Right kidney (tissue), 1 donor: ENCODE measurements at regions not wholly inside any gene's neighbourhood (a gene's known extent, or its start where the extent isn't known, plus 50 kb on each side); places are given as distances from the start of the nearest gene placed in this dataset.
"Not testable (repeated sequence)": the region's sequence is repeated elsewhere in the genome, so short reads cannot be mapped to it uniquely, and the experiment has no call there.

Experiments used
- DNase-seq: peaks from one replicate; pipeline ENCODE4 v3.0.0-alpha.2; 2016

DNA sequence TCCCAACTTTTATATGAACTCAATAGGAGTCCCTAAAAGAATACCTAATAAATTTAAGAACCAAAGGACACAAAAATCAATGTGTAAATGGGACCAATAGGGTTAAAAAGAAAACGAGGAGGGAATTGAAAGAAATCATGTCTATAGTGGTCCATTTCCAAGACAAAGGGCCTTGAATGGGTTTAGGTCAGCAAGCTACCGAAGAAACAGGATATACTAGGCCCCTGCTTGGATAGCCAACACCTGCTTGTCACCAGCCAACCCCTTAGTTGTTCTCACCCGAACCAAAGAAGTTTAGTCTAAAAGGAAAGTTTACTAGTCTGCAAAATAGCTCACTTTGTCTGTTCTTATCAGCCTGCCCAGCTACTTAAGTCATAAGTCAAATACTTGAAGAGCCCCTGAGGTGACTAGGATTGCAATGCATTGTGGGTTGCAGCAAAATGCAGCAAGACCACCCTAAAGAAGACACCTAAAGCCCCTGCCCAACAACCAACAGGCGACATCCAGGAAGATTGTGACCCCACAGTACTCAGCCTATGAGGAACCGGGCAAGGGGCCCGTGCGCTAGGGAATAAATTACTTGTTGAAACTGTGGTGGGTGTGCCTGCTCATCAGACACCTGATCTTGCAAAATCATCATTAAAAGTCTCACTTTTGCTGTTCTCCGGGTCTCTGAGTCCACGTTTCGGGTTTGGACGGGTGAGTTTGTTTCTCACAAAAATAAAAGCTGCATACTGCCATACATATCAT, 183.9 kb upstream of the PPP1R26 start:
- DNase-seq, result no peak

DNA sequence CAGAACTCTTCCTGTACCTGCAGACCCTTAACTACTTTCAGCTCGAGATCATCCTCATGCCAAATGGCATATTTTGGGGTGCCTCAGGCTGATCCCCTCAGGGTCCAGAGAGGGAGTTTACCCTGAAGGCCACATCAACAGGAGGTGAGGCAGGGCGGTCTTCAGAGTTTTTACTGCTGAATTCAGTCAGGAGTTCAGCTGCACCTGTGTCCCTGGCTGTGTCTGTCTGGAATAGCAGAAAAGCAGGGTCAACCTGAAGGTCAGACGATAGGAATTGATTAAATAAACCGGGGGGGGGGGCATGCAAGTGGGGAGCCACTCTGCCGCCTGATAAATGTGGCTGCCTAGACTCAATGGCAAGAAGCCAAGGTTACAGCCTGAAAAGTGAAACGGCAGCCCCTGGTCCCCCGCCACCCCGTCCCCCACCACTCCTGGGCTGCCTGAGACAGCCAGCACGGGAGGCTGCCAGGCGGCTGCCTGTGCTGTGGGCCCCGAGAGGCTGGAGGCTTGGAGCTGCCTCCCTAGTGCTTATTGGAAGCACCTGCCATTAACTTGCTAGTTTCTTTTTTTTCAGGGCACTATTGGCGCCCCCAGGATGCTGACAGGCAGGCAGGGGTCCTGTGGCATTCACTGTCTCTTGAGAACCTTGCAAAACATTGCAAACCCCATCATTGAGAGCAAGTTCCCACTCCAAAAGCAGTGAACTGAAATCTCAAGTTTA, 182.7 kb upstream of the PPP1R26 start:
- no peak for DNase-seq

DNA sequence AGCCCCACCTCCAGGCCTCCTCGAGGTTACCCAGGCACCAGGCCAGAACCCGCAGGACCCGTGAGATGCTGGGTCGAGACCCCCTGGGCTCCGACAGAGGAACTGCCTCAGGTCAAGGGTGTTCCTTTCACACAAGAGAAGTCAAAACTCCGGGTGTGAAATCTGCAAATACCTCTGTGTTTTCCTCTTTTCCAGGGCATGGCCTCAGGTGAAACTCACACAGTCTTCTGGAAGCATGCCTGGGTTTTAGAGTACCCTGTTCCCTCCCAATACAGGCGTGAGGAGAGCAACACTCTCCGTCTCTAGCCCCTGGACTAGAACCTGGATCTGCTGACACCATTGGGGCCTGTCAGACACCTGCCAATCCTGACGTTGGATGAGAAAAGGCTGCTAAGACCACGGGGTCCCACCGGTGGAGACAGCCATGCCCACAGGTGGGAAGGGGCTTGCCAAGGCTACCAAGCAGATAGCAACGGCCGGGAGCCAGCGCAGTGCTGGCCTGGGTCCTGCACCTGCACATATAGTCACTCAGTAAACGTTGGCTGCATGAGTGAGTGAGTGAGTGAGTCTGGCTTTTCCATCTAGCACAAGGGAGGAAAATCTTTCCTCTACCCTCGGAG, 182.0 kb upstream of the PPP1R26 start:
- DNase-seq, result no peak

DNA sequence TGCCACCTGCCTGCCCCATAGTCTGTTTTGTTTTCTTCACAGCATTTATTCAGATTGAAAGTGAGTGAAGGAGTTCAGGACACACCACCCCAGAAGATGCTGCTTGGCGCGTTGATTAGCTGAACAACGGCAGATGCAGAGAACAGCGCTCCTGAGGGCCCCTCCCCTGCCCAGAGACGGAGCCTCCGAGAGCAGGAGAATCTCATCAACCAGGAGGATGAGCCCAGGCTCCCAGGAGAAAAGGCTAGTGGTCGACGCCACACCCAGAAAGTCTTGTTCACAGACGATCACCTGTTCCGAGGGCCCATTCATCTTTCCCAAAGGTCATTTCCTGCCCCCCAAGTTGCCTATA, 180.4 kb upstream of the PPP1R26 start:
- no peak for DNase-seq

DNA sequence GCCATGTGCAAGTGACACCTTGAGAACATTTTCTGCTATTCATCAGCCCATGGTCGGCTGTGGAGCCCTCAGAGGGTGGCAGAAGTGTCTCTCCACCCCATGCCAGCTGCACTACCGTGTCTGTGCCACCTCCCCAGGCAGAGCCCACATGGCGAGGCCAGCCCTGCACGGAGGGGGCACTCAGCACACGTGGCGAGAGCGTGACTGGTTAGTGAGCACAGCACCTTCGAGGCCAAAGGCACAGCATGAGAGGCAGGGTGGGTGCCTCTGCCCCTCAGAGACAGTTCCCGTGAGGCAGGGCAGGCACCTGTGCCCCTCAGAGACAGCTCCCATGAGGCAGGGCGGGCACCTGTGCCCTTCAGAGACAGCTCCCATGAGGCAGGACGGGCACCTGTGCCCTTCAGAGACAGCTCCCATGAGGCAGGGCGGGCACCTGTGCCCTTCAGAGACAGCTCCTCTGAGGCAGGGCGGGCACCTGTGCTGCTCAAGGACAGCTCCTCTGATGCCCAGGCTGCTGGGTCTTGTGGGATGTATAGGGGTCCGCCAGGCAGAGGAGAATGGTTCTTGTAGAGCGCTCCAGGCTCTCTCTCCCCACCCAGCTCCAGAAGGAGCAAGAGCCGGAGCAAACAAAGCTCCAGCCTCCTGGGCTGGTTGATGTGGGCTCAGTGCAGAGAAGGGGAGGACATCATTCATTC, 179.8 kb upstream of the PPP1R26 start:
- no peak for DNase-seq

DNA sequence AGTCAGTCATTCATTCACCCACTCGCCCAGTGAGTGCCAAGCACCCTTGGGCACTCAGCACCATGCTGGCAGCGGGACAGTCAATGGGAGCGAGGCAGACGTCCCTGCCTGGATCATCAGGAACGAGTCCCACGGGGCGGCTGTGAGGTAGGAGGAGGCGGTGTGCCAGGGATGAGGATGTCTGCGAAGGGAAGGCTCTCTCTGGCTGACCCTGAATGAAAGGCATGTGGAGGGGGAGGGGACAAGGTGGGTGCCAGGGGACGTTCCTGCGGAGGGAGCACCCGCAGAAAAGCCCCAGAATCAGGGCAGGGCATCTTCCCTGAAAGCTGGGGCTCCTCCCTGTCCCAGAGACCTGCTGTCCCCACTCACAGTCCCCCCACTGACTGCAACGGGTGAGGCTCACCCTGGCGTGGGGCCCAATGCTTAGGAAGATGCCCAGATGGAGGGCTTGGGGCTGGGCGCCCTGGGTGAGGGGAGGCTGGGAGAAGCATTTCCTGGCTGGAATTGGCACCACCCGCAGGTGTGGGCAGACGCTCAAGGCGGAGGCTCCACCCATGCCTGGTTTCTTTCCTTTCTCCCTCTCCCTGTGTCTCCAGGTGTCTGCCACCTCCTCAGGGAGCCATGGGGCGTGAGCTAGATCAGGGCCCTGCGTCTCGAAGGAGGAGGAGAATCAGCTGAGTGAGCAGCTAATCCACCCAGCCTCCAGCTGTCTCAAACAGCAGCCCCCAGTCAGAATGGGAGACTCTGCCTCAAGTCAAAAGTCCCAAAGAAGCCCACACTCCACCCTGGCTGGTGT, 179.0 kb upstream of the PPP1R26 start:
- DNase-seq, result no peak

DNA sequence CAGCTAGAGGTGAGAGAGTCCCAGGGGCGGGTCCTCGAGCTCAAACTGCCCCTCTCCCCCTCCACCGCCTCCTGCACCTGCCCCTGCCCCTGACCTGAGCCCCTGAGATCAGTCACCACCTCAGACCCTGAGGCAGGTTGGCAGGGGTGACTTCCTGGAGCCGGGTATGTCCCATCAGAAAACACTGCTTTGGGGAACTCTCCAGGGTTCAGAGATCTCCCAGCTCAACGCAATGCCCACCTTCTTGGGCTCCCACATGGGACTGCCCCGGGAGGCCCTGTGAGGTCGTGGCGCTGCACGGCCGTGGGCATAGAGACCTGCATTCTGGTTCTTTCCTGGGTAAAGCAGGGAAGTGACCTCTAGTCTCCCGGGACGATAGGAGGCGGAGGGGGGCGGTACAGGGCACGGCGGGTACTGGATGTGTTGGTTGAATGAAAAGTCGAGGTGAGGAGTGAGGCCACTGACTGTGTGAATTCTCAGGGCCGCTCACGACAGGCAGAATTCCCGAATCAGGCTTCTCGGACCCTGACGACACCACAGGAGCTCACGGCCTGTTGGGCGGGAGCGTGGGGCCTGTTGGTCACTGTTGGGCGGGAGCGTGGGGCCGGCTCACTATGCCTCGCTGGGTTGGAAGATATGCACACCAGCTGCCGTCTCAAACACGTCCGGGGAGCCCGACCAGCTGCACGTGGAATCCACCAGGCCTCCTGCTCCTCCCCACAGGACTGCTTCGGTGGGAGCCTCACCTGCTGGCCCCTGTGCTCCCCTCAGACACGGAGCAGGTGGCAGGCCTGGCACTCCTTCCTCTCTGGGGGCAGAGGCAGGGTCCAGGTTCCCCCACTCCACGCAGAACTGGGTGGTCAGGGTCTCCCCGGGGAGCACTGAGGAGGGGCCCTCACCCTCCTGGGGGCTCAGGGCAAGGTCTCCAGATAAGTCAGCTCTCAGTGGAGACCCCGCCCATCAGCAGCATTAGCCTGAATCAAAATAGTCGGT, 178.0 kb upstream of the PPP1R26 start:
- no peak for DNase-seq

DNA sequence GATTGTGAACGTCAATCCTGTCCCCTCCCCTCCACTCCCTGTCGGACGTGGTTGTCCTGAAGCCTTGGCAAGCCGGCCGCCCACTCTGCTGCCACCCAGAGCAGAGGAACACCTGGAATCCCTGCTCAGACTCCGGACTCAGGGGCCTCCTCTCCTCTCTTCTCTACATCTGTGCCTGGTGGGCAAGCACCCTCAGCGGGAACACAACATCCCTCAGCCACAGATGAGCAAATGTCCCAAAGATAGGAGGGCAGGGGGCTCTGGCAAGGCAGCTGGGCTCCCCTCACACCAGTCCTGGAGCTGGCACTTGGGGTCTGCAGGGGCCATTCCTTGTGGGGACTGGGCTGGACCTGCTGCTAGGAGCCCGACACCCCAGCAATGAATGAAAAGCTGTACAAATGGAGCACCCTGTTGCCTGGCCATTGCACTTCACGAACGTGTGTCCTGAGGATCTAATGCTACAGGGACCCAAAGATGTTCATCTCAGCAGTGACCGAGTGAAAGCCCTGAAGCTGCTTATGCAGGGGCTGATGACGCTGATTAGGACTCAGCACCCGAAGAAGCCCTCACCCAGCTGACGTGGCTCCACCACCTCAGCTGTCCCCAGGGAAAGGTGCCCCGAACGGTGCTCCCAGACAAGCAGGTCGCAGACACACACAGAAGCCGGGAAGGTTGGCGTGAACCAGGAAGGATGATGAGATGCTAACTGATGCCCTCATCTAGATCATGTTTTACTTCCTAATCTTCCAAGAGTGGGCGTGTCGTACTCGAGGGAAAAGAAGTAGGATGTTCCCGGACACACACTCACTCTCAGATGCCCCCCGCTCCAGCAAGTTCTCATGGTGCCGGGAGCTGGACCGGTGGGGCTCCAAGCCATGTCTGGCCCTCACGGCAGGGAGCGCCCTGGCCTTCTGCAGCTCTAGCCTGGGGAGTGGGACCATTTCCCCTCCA, 177.0 kb upstream of the PPP1R26 start:
- no peak for DNase-seq

DNA sequence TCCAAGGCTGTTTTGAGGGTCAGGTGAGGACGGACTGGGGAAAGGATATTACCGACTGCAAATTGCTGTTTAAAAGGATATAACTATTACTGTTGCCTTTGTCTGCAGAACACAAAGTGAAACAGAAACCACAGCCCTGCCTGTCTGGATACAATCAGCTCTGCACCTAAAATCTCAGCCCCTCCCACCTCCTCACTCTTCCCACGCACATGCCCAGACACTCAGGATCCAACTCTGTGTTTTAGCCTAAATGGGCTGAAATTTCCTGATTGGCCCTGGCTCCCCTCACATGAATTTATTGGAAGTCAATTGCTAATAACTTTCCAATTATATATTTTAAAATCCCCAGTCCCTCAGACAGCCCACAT, 176.3 kb upstream of the PPP1R26 start:
- no peak for DNase-seq

DNA sequence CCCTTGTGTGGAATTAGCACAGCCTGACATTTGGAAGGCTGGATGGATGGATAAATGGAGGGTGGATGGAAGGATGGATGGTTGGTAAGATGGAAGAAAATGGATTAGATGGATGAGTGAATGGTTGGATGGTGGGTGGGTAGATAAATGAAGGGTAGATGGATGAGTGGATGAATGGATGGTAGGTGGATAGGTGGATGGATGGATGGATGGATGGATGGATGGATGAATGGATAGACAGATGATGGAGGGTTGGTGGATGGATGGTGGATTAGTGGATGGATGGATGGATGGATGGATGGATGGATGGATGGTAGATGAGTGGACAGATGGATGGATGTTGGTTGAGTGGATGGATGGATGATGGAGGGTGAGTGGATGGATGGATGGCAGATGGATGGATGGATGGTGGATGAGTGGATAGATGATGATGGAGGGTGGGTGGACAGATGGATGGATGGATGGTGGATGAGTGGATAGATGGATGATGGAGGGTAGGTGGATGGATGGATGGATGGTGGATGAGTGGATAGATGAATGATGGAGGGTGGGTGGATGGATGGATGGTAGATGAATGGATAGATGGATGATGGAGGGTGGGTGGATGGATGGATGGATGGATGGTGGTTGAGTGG, 175.6 kb upstream of the PPP1R26 start:
- no peak for DNase-seq

DNA sequence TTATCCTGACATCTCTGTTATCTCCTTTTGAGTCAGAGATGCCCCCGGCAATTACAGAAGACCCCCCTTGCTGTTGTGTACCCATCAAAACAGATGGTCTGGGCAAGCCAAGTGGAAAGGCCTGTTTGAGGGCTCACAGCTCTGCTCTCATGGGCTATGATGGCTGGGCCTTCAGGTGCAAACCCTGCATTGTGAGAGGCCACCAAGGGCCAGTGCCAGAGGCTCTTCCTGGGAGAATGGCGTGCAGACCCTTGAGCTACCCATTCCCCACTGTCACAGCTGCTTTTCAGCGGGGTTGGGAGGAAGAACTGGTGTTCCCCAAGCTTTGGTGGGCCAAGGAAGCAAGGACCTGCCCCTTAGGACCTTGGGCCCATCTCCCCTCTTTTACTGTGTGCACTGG, 174.7 kb upstream of the PPP1R26 start:
- no peak for DNase-seq

DNA sequence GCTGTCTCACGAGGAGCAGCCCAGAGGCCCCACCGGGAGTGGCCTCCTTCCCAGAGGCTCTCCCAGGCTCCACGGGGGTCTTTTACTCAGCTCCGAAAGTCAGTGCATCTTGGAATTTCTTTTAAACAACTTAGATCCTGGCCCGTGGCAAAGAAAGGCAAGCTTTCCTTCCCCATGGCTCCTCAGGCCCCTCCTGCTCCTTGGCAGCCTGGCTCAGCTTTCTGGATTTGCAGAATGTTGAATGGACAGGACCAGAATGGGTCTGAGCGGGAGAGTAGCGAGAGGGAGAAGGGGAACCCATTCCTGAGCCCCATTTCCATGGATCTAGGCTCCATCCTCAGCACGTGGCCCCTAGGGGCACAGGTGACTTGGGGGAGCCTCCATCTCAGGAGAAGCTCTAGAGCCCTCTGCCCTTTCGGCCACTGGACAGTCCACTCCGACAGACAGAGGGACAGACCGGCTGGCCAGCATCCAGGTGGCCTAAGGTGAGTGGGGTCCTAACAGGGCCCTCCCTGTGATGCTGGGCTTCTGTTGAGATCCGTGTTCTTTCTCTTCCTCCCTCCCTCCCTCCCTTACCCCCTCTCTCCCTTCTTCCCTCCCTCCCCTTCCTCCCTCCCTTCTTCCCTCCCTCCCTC, 173.9 kb upstream of the PPP1R26 start:
- no peak for DNase-seq

DNA sequence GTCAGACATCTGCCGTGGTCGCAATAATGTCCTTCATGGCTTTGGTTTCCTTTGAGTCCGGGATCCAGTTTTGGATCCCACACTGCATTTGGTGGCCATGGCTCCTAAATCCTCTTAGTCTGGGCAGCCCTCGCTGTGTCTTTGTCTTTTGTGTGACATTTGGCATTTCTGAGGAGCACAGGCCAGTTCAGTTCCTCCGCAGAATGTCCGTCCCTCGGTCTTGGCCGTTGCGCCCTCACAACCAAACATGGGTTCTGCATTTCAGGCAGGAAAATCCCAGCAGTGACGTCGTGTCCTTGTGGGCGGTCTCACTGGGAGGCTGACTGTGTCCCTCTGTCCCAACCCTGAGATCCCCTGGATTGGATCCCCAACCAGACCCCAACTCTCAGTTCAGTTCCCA, 172.9 kb upstream of the PPP1R26 start:
- no peak for DNase-seq

DNA sequence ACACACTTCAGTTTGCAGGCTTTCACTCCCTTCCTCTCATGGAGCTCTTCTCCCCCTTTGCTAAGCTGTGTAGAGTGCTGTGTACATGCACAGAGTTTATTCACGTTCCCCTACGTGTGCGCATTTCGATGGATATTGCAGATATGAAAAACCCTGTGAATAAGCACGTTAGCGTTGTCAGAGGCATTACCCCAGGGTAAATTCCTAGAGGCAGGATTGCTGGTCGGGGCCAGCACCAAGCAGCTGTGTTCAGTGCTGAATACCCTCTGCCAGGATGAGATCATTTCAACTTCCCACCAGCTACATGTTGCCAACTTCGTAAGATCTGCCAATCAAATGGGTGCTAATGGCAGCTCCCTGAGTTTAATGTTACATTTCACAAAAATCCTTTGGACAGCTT, 172.3 kb upstream of the PPP1R26 start:
- no peak for DNase-seq

DNA sequence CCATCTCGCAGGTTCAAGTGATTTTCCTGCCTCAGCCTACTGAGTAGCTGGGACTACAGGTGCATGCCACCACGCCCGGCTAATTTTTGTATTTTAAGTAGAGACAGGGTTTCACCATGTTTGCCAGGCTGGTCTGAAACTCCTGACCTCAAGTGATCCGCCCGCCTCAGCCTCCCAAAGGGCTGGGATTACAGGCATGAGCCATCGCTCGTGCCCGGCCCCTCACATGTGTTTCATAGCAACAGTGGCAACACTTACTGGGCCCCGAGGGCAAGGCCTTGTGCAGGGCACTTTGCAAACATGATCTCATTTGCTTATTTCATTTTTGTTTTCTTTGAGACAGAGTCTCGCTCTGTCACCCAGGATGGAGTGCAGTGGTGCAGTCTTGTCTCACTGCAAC, 171.7 kb upstream of the PPP1R26 start:
- DNase-seq, result not testable (repeated sequence)

DNA sequence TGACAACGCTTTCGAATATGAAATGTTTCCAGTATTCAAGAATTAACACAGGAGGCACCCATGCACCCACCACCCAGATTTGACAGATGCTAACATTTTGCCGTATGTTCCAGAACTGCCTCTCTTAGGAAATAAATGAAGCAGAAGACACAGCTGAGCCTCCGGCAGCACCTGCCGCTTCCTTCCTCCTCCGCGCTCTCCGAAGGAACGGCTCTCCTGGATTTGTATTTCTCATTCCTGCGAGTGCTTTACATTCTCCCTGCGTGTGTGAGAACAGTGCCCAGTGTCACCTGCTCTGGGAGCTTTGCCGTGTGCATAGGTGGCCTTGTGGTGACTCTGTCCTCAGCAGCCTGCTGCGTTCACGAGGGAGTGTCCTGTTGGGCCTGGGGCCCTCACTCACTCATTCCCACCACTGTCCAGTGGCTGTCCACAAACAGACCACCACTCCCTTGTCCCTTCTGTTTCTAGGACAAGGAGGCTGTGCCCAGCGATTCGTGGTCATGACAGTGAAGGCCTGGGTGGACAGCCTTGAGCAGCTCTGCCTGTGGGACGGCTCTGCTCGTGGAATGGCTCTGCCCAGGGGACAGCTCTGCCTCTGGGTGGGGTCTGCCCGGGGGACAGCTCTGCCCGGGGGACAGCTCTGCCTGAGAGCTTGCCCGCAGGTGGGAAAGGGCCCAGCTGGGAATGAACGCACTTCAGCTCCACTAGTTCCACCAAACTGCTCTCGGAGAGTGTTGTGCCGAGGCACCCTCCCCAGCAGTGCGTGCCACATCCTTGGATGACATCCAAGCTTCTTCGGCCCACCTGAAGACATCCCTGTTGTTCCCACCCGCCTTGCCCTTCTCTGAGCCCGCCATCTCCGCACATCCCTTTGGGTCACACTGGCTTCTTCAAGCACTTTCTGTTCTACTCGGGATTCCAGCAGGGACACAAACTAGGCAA, 170.5 kb upstream of the PPP1R26 start:
- DNase-seq, result no peak

DNA sequence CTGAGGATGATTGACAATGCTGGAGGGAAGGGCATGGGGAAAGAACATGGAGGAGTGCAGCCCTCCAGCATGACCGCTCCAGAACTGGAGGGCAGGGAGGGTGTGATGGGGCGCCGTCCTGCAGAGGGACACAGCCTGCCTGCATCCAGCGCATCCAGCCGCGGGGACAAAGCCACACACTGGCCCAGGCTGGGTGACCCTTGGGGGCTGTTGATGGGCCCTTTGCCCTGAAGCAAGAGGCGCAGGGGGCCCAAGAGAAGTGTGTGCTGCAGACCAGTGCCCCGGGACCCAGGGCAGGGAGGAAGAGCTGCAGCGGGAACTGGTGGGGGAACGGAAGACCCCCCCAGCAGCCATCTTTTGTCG, 169.8 kb upstream of the PPP1R26 start:
- DNase-seq, result no peak

DNA sequence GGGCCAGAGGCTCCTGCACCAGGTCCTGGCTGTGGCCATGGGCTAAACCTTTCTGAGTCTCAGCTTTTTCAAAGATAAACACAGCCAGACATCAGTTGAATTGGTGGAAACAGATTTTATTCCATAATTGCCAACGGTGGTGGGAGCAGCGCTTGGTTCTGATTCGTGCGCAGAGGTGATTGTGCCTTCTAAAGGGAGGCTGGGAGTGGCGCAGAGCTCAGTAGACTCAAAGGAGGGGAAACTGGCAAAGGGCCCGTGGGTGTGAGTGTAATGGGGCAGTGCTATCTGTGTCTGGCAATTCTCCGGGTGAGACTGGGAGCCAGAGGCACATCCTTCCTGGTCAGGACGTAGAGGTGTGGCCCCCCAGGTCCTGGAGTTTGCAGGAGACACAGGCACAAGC, 169.4 kb upstream of the PPP1R26 start:
- DNase-seq, result no peak
